ENCODE measurements at regions not wholly inside any gene's neighbourhood (a gene's known extent, or its start where the extent isn't known, plus 50 kb on each side); places are given as distances from the start of the nearest gene placed in this dataset.

- TF ChIP-seq ZSCAN5A (tag by site-specific recombination; IDR thresholded peaks at IDR 0.05): no peak
- TF ChIP-seq ZNF610 (tag by site-specific recombination; IDR thresholded peaks at IDR 0.05; ENCODE audit: borderline replicate concordance): no peak
- no peak for TF ChIP-seq CTCF (tag by site-specific recombination; IDR thresholded peaks at IDR 0.05)
- TF ChIP-seq ATF2 (tag by site-specific recombination; IDR thresholded peaks at IDR 0.05; ENCODE audit: low read depth): no peak
- TF ChIP-seq KLF10 (tag by site-specific recombination; IDR thresholded peaks at IDR 0.05): no peak
- no peak for TF ChIP-seq MZF1 (tag by site-specific recombination; IDR thresholded peaks at IDR 0.05; ENCODE audit: borderline replicate concordance)
- TF ChIP-seq ZNF571 (tag by site-specific recombination; IDR thresholded peaks at IDR 0.05): no peak
- TF ChIP-seq ZNF280D (tag by site-specific recombination; IDR thresholded peaks at IDR 0.05): no peak
- no peak for TF ChIP-seq TCF7L2 (IDR thresholded peaks at IDR 0.05; ENCODE audit: borderline replicate concordance, low read depth, low read length)
Observed at GRCh38 chrX:9362363-9362928, 102.4 kb upstream of the TBL1X start.
